HT-29 (cell line): ENCODE measurements at regions not wholly inside any gene's neighbourhood (a gene's known extent, or its start where the extent isn't known, plus 50 kb on each side); places are given as distances from the start of the nearest gene placed in this dataset.

Experiments used
- DNase-seq: peaks from one replicate; pipeline ENCODE4 v3.0.0-alpha.2; 2015; ENCODE audit warnings: low spot score

- no peak for DNase-seq
These were observed 159.2 kb downstream of the RPS12 start for GRCh38 chr6:132973514-132973993.

- DNase-seq = no peak
These were observed 159.8 kb downstream of the RPS12 start for GRCh38 chr6:132974122-132974521.

- no peak for DNase-seq
These were observed 163.0 kb downstream of the RPS12 start for GRCh38 chr6:132977413-132977812.

GRCh38 chr6:132978685-132979084 lies 164.3 kb downstream of the RPS12 start:
- no peak for DNase-seq

- DNase-seq = no peak
These were observed 179.4 kb downstream of the RPS12 start for GRCh38 chr6:132993738-132994137.

- DNase-seq = no peak
These were observed 180.6 kb downstream of the RPS12 start for GRCh38 chr6:132995009-132995408.

- no peak for DNase-seq
These were observed 181.1 kb downstream of the RPS12 start for GRCh38 chr6:132995432-132995831.

- DNase-seq = no peak
These were observed 184.0 kb downstream of the RPS12 start for GRCh38 chr6:132998418-132998817.

- DNase-seq = peak; percentile 19
These were observed 186.7 kb downstream of the RPS12 start for GRCh38 chr6:133001040-133001565.

GRCh38 chr6:133004304-133004884 lies 190.0 kb downstream of the RPS12 start:
- no peak for DNase-seq

- DNase-seq = no peak
These were observed 198.4 kb downstream of the RPS12 start for GRCh38 chr6:133012774-133013173.

GRCh38 chr6:133016631-133017030 lies 202.3 kb downstream of the RPS12 start:
- DNase-seq = peak; percentile 10

GRCh38 chr6:133017581-133017980 lies 203.2 kb downstream of the RPS12 start:
- DNase-seq = no peak

GRCh38 chr6:133026705-133027104 lies 212.3 kb downstream of the RPS12 start:
- DNase-seq = no peak

GRCh38 chr6:133033263-133033662 lies 207.9 kb upstream of the EYA4 start:
- DNase-seq = no peak

GRCh38 chr6:133034509-133035206 lies 206.5 kb upstream of the EYA4 start:
- peak; percentile 18 for DNase-seq

- peak; percentile 61 for DNase-seq
These were observed 200.9 kb upstream of the EYA4 start for GRCh38 chr6:133040094-133040802.

- DNase-seq = no peak
These were observed 200.2 kb upstream of the EYA4 start for GRCh38 chr6:133040803-133041419.

GRCh38 chr6:133042550-133043120 lies 198.5 kb upstream of the EYA4 start:
- DNase-seq = no peak

- DNase-seq = no peak
These were observed 194.6 kb upstream of the EYA4 start for GRCh38 chr6:133046576-133046975.

GRCh38 chr6:133047065-133047665 lies 194.0 kb upstream of the EYA4 start:
- DNase-seq = no peak
